ENCODE measurements at regions not wholly inside any gene's neighbourhood (a gene's known extent, or its start where the extent isn't known, plus 50 kb on each side); places are given as distances from the start of the nearest gene placed in this dataset.
"Not testable (repeated sequence)": the region's sequence is repeated elsewhere in the genome, so short reads cannot be mapped to it uniquely, and the experiment has no call there.

- H3K4me3 ChIP-seq (replicated peaks; ENCODE audit: low read depth, low read length) = no peak overlapping the region
- no peak for DNase-seq (ENCODE audit: low read depth)
- TF ChIP-seq CTCF (IDR thresholded peaks at IDR 0.05; ENCODE audit: low read length, missing control alignments) = no peak
These were observed 97.2 kb upstream of the WDR75 start for GRCh38 chr2:189344043-189344442.

- H3K4me3 ChIP-seq (replicated peaks; ENCODE audit: low read depth, low read length) = no peak overlapping the region
- peak; percentile 24 for TF ChIP-seq CTCF (IDR thresholded peaks at IDR 0.05; ENCODE audit: low read length, missing control alignments)
- DNase-seq (ENCODE audit: low read depth) = peak; percentile 98
These were observed 93.7 kb upstream of the WDR75 start for GRCh38 chr2:189347540-189347939.

GRCh38 chr2:189348369-189348768 is 92.9 kb upstream of the WDR75 start:
- TF ChIP-seq CTCF (IDR thresholded peaks at IDR 0.05; ENCODE audit: low read length, missing control alignments) = no peak
- DNase-seq (ENCODE audit: low read depth) = no peak
- H3K4me3 ChIP-seq (replicated peaks; ENCODE audit: low read depth, low read length) = no peak overlapping the region

- no peak overlapping the region for H3K4me3 ChIP-seq (replicated peaks; ENCODE audit: low read depth, low read length)
- peak; percentile 80 for DNase-seq (ENCODE audit: low read depth)
- no peak for TF ChIP-seq CTCF (IDR thresholded peaks at IDR 0.05; ENCODE audit: low read length, missing control alignments)
These were observed 90.6 kb upstream of the WDR75 start for GRCh38 chr2:189350540-189351209.

GRCh38 chr2:189351933-189352332 is 89.3 kb upstream of the WDR75 start:
- not testable (repeated sequence) for H3K4me3 ChIP-seq (replicated peaks; ENCODE audit: low read depth, low read length); DNase-seq (ENCODE audit: low read depth)

GRCh38 chr2:189357375-189357774 is 83.9 kb upstream of the WDR75 start:
- H3K4me3 ChIP-seq (replicated peaks; ENCODE audit: low read depth, low read length); DNase-seq (ENCODE audit: low read depth): not testable (repeated sequence)

GRCh38 chr2:189360861-189361260 is 80.4 kb upstream of the WDR75 start:
- DNase-seq (ENCODE audit: low read depth) = no peak
- no peak overlapping the region for H3K4me3 ChIP-seq (replicated peaks; ENCODE audit: low read depth, low read length)
- no peak for TF ChIP-seq CTCF (IDR thresholded peaks at IDR 0.05; ENCODE audit: low read length, missing control alignments)

GRCh38 chr2:189362283-189362682 is 79.0 kb upstream of the WDR75 start:
- no peak for TF ChIP-seq CTCF (IDR thresholded peaks at IDR 0.05; ENCODE audit: low read length, missing control alignments)
- H3K4me3 ChIP-seq (replicated peaks; ENCODE audit: low read depth, low read length) = no peak overlapping the region
- no peak for DNase-seq (ENCODE audit: low read depth)

All from fibroblast of pulmonary artery (primary cell).